Stimulated activated CD8-positive, alpha-beta memory T cell treated with anti-CD3 and anti-CD28 coated beads, Interleukin-7, amount 100 ng/mL, for 1 hour (primary cell): ENCODE measurements at regions not wholly inside any gene's neighbourhood (a gene's known extent, or its start where the extent isn't known, plus 50 kb on each side); places are given as distances from the start of the nearest gene placed in this dataset.

Experiments
- DNase-seq, 2 donors: peaks; one replicate each; pipeline ENCODE4 v3.0.0-alpha.2; 2020; ENCODE audit warnings: low read depth in 2 of 2

DNA sequence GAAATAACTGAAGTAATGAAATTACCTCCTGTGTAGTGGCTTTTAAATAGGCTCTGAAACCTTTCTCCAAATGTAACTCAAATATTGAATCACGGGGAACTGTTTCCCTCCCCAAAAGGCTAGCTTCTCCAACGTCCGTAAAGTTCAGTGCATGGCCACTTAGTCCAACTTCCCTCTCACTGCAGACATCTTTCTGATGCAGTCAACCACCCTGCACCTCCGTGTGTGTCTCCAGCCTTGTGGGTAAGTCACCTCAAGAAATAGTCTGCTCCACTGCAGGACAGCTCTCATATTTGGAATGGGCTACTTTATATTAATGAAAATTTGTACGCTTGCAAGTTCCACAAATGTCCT, 152.5 kb upstream of the CYRIA start:
- no peak for DNase-seq

- DNase-seq, result no peak
Observed at GRCh38 chr2:16817305-16818202, 151.9 kb upstream of the CYRIA start.

DNA sequence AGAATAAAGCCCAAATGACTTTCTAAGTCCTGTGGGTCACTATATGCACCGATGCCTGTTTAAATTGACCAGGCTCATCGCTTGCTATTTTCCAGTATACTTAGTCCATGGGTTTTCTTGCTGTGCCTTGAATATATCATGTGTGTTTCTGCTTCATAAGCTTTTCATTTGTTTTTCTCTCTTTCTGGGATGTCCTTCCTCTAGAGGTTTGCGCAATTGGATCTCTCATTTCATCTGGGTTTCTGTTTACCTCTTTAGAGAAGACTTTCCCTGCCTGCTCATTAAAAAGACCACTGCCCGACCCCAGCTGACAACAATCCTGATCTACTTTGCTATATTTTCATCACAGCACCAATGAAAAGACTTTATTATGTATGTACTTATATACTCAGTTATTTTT, 150.9 kb upstream of the CYRIA start:
- no peak for DNase-seq

DNA sequence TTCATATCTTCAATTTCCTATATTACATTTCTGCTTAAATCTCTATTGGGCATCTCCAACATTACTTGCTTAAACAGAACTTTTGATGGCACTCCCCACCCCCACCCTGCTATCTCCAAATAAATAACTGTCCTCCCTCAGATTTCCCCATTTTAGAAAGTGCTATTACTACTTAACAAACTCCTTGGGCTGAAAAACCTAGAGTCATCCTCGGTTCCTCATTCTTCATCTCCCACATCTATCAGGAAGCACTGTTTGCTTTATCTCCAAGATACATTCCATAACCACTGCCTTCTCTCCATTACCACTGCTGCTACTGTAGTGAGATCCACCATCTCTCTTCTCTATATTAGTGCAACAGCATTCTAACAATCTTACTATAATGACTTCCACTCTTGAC, 150.4 kb upstream of the CYRIA start:
- no peak for DNase-seq

DNA sequence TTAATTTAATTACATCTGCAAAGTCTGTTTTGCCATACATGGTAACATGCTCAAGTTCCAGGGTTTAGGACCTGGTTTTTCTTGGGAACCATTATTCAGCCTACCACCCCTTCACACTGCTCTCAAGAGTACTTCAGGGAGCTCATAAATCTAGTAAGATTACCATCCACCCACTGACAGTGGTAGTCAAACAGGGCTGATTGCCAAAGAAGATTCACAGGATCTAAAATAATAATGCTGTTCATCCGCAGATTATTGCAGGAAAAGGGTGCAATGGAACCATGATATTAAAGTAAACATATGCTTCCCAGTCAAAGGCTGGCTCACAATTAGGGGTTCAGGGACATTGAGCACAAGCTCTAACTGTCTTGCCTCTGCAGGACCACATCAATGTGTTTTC, 148.0 kb upstream of the CYRIA start:
- no peak for DNase-seq

GRCh38 chr2:16798472-16798871, 132.8 kb upstream of the CYRIA start:
- DNase-seq, result no peak

DNA sequence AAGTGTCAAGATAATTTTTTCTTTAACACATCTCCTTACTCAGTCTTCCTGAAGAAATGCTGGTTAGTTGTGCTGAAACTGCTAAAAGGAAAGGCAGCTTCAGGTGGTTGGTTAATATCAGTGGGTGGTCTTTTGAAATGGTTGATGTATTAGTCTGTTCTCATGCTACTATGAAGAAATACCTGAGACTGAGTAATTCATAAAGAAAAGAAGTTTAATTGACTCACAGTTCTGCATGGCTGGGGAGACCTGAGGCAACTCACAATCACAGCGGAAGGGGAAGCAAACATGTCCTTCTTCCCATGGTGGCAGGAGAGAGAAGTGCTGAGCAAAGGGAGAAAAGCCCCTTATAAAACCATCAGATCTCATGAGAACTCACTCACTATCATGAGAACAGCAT, 125.9 kb upstream of the CYRIA start:
- DNase-seq, result no peak

DNA sequence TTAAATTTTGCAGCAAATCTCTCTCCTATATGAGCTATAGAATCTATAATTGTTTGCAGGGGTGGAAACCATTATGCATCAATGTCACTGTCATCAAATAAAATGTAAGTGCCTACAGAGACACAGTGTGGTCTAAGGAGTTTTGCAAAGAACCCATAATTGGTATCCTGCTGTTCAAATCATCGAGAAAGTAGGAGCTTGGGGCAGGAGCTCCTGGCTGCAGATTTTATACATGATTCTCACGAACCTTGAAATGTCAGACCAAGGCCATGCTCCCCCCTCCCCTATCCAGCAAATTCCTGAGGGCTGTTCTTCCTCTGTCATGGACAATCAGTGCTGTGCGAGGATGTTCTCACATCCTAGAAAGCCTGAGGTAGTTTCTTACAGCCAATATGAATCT, 119.5 kb upstream of the CYRIA start:
- no peak for DNase-seq

DNA sequence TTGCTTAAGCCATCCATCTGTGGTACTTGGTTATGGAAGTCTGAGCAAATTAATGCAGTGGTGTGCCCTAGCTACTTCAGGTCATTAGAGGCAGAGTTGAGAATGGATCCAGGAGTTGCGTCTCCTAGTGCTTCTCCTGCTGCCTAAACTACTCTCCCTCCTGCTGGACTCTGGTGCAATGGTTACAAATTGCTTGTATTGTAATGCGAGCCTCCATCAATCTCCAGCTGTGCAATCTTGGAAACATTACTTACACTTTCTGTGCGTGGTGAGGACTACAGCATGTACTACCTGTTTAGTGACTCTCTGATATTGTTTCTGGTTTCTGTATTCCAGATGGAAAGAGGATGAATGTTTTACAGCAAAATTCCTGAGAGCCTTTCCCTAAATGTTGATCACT, 119.0 kb upstream of the CYRIA start:
- DNase-seq, result no peak

DNA sequence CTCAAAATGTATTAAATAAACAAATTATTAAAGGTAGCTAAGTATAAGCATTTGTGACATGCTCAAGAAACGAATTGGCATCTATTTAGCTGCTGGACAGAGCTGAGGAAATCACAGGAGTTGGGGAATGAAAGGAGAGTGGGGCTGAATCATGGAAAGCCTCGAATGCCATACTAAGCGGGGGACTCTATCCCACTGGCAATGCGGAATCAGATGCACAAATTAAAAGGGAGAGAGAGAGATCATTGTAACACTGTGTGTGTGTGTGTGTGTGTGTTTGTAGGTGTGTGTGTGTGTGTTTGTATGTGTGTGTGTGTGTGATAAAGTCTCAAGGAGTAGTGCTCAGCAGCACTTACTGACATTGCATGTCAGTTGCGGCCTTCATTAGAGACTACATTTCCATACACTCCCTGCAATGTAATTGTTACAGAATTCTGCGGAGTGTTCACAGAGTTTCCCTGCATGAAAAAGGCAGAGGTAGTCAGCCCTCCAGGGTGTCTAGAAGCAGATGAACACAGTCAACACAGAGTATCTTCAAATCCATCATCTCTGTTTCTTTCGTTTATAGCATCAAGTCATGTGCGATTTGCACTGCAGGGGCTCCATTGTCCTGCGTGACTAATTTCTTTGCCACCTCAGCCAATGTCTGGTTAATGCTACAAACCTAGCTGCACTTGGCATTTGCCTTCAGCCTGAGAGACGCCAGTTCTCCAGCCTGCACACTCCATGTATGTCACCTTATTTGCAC, 111.7 kb upstream of the CYRIA start:
- DNase-seq, result no peak

GRCh38 chr2:16775899-16776231, 110.2 kb upstream of the CYRIA start:
- no peak for DNase-seq

DNA sequence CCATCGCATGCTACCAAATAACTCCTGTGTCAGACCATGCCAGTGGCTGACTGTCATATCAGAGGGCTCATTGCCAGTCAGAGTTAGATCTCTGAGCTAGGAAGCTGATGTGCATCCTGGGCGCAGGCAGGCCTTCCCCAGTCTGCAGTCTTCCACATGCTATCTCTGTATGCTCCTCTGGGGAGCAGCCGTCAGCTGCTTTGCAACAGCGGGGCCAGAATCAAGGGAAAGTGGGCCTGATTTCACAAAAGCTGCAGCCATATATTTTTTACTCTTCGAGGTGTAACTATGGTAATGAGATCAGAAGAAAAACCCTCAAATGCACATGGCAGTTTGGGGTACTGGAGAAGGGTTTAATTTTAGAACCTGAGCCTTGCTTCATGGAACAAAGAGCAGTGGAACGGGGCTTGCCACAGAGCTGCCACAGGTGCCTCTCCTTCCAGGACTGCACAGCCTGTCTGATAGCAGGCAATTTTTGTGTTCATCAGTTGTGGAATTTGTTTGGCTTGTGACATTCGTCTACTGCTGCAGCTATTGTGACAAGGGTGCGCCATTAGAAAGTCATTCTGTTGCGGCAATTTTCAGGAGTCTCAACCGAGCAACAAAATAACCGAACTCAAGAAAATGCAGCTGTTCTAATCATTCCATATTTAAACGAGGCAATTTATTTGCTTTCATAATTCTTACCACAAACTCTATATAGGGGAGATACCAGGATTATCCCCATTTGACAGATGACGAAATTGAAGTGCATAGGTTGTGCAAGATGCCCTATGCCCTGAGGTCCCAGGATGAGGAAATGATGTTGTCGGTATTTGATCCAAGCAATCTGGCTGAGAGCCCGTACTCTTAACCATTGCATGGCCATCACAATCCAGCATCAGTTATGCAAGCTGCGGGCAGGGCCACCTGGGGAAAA, 109.6 kb upstream of the CYRIA start:
- DNase-seq, result no peak

- DNase-seq, result no peak
Observed at GRCh38 chr2:16774091-16774490, 108.5 kb upstream of the CYRIA start.

DNA sequence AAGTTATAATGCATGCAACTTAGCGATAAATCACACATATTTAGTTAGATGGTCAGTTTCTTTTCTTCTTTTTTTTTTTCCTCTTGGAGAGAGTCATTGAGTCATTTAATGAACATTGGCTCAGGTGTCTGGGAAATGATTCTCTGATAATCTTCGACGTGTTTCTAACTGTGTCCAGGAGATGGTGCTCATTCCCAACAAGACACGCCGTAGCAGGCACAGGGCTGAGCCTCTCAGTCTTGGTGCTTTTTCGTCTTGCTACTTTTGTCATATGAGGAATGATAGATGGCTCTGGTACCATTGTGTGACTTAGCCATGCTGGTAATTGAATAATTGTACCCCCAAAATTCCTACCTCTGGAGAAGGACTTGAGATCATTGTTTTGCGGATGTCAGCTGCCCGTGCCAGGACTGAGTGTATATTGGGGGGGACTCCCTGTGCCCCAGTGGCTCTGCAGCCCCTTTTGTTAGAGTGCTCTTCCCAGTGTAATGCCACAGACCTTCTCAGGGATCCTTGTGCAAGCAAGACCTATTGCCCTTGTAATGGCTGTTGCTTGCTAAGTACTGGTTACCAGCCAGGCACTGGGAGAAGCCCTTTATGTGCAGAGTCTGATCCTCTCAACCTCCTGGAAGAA, 107.6 kb upstream of the CYRIA start:
- DNase-seq, result no peak

GRCh38 chr2:16767789-16768476, 102.3 kb upstream of the CYRIA start:
- no peak for DNase-seq

- no peak for DNase-seq
Observed at GRCh38 chr2:16765356-16765755, 99.7 kb upstream of the CYRIA start.

GRCh38 chr2:16764487-16764886, 98.9 kb upstream of the CYRIA start:
- DNase-seq, result no peak

GRCh38 chr2:16763493-16763899, 97.9 kb upstream of the CYRIA start:
- DNase-seq, result no peak

- DNase-seq, result no peak
Observed at GRCh38 chr2:16763056-16763455, 97.4 kb upstream of the CYRIA start.

DNA sequence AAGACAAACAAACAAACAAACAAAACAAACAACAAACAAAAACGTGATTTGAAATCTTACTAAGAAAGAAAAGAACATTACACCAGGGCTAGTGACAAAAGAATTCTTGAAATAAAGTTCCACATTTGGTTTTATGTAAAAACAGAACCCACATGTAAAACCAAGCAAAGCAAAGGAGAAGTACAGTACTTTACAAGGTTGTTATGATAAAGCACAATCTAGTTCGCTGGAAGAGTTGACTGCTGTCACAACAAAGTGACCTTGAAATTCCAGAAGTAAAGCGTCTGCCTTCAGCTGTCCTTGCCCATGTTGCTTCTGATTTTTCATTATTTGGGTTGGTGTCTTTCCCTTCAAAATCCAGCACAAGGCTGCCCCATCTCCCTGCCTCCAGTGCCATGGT, 94.8 kb upstream of the CYRIA start:
- DNase-seq, result no peak
